ENCODE measurements at regions not wholly inside any gene's neighbourhood (a gene's known extent, or its start where the extent isn't known, plus 50 kb on each side); places are given as distances from the start of the nearest gene placed in this dataset.

- TF ChIP-seq SIN3A (IDR thresholded peaks at IDR 0.05; ENCODE audit: borderline replicate concordance, insufficient read depth, low read length) (no peak), POLR2AphosphoS5 (IDR thresholded peaks at IDR 0.05; ENCODE audit: low read depth, low read length) (no peak)
These were observed 146.8 kb upstream of the SYT13 start for GRCh38 chr11:45432910-45433309.
